Hippocampal formation (tissue), 2 donors: ENCODE measurements at regions not wholly inside any gene's neighbourhood (a gene's known extent, or its start where the extent isn't known, plus 50 kb on each side); places are given as distances from the start of the nearest gene placed in this dataset.

ENCODE experiments used
- DNase-seq, 2 donors: peaks; one replicate each; lab custom pipeline; 2025; lab: John Stamatoyannopoulos, UW

DNA sequence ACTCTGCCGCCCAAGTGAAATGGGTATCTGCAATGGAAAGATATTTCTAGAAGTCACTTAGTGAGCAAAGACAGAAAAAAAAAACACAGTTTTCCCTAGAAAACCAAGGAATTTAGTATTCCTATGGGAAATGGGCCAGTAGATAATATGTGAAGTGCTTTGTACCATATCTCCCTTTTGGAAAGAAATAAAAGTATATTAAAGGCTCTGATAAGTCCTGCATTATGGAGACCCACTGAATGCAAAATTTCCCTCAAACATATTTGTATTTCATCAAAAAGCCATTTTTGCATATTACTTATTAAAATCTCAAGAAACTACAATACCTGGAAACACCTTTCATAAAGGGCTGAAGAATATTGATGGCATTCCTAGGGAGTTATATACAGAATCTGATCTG is 51.6 kb upstream of the DYNLRB2 start:
- DNase-seq, result no peak

GRCh38 chr16:80488167-80488566 is 52.6 kb upstream of the DYNLRB2 start:
- DNase-seq, result no peak

DNA sequence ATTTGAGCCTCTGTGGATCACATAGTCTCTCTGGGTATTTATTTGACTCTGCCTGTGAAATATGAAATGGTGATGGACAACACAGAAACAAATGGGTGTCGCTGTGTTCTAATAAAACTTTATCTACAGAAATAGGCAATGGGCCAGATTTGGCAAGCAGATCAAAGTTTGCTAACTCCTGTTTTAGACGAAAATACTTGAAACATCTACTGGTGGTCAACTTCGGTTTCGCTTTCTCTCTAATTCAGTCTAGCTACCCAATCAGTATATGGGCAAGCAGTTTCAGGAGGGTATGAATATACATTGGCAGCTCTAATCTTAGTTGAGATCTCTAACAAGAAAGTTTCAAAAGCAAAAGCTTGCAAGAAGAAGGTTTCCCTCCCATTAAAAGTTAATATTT is 60.1 kb upstream of the DYNLRB2 start:
- no peak for DNase-seq

- DNase-seq, result no peak
These were observed 63.0 kb upstream of the DYNLRB2 start for GRCh38 chr16:80477838-80478237.

DNA sequence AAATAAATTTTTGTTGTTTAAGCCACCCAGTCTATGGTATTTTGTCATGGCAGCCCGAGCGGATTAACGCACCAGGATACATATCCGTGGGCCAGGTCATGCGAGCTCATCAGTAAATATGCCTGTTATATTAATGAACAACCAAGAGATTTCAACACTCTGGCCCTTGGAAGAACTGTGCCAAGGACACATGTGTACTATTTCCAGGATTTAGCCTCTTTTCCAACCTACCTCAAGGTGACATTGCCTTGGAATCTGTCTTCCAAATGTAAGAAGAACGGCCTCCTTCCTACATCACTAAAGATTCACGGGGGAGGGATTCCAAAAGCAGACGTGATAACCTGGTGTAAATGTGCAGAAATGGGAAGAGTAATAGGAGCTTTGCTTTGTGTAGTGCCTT is 72.8 kb upstream of the DYNLRB2 start:
- no peak for DNase-seq

- peak; percentile 8 to 71 for DNase-seq
These were observed 74.5 kb upstream of the DYNLRB2 start for GRCh38 chr16:80466024-80466987.

- no peak for DNase-seq
These were observed 76.9 kb upstream of the DYNLRB2 start for GRCh38 chr16:80463751-80464495.

DNA sequence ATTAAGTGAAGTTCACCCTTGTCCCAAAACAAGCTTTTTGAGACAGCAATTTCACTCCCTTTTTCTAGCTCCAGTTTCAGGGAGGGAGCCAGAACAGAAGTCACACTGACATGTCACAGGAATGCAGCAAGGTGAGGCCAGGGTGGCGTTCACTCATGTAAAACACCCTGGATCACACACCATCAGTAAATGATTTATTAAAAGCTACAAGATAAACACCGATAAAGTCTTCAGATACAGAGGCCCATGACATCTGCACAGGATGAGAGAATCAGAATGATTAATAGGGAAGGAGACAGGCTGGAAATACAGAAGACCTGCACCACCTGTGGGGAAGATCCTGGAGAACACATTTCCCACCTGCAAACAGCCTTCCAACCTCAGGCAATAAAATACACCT is 77.5 kb upstream of the DYNLRB2 start:
- no peak for DNase-seq

DNA sequence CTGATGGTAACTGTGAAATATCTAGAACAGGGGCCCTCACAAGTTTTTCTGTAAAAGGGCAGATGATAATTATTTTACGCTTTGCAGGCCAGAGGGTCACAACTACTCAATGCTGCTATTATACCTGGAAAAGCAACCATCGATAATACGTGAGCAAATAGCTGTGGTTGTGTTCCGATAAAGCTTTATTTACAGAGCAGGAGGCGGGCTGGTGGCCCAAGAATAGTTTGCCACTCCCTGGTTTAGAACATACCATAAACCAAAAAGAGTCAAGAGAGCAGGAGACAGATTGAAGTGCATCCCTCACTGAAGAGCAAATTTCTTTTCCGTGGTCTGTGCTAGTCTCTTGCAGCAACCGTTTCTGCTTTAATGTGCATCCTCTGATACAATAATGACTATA is 77.9 kb upstream of the DYNLRB2 start:
- DNase-seq, result no peak

GRCh38 chr16:80460988-80461387 is 79.8 kb upstream of the DYNLRB2 start:
- no peak for DNase-seq

- no peak for DNase-seq
These were observed 80.8 kb upstream of the DYNLRB2 start for GRCh38 chr16:80459966-80460365.

GRCh38 chr16:80459331-80459777 is 81.4 kb upstream of the DYNLRB2 start:
- DNase-seq, result no peak

DNA sequence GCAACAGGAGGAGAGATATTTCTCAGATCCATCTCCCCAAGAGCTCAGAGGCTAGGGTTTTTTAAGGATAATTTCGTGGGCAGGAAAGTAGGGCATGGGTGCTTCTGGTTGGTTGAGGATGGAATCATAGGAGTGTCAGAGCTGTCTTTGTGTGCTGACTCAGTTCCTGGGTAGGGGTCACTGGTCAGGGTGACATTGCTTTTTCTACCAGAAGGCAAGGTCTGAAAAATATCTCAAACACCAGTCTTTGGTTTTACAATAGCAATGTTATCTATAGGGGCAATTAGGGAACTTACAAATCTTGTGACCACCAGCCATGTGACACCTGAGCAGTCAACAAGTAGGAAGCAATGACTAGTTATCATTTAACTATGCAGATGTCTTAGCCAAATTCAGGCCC is 82.9 kb upstream of the DYNLRB2 start:
- no peak for DNase-seq

GRCh38 chr16:80454802-80455201 is 86.0 kb upstream of the DYNLRB2 start:
- no peak for DNase-seq

- DNase-seq, result no peak
These were observed 91.4 kb upstream of the DYNLRB2 start for GRCh38 chr16:80449392-80449791.

- DNase-seq, result no peak
These were observed 93.6 kb upstream of the DYNLRB2 start for GRCh38 chr16:80447241-80447640.

DNA sequence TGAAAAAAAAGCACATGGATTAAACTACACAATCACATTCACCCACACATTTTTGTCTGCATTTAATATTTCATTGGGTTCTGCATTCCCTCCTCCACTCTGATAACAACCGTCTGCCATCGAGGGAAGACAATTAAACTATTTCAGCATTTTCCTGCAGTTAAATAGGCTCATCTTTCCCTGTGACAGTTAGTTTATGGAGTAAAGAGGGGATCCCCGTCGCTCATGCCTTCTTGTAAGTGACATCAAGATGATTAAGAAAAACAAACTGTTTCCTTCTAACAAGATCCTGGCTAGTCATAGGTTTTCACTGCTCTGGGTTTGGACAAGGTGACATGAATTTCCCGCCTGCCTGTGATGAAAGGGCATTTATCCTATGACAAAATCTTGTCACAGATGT is 98.0 kb upstream of the DYNLRB2 start:
- DNase-seq, result peak in 1 of 2 donors; percentile 14

- no peak for DNase-seq
These were observed 98.9 kb upstream of the DYNLRB2 start for GRCh38 chr16:80441935-80442334.

DNA sequence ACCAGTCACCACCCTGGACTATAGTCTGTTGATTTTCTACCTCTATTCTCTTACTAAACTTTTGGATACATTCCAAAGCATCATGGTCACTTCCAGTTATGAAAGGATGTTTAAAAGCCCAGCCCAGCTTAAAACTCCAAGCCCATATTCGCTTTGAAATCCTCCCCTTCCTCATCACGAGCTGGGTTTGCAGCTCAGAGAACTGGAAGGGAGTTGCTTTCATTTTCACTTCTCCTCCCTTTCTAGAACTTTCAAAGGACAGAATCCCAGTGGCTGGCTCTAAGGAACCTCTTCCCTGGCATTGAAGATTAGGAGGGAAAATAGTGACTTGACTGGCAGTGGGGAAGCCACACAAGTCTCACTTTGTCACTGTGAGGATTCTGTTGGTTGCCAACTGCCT is 100.1 kb upstream of the DYNLRB2 start:
- no peak for DNase-seq

GRCh38 chr16:80437707-80438106 is 103.1 kb upstream of the DYNLRB2 start:
- no peak for DNase-seq

GRCh38 chr16:80436510-80436909 is 104.3 kb upstream of the DYNLRB2 start:
- DNase-seq, result no peak

DNA sequence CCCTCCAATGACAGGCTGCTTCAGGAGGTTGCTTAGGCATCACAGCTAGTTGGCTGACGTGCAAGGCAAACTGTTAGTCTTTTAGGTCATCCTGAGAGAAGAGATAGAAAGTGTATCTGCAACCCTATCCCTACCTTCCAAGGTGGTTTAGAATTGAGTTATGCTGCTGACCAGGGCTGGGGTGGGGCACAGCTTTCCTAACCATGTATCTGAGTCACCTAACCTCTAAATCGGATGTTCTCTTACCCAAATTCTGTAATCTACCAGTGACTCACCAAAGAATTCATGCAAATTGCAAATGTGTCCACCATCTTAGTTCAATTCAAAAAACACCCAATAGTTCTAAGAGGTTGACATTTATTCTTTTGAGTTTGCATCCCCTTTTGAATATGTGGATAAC is 107.2 kb upstream of the DYNLRB2 start:
- DNase-seq, result no peak

GRCh38 chr16:80427795-80428194 is 113.0 kb upstream of the DYNLRB2 start:
- DNase-seq, result no peak
